Esophagus muscularis mucosa (tissue), 4 donors: ENCODE measurements at regions not wholly inside any gene's neighbourhood (a gene's known extent, or its start where the extent isn't known, plus 50 kb on each side); places are given as distances from the start of the nearest gene placed in this dataset.
"Not testable (repeated sequence)": the region's sequence is repeated elsewhere in the genome, so short reads cannot be mapped to it uniquely, and the experiment has no call there.

ENCODE experiments used
- CTCF ChIP-seq, 3 experiments: fragments of 200-600 bp in 2 of 3; fragments of 450-650 bp in 1 of 3; sonication (generic) in 2 of 3; IDR thresholded peaks; one replicate each; pipeline ENCODE4 v1.5.1; 2017 to 2019; ENCODE audit warnings: antibody characterized with exemption in 3 of 3, mild to moderate bottlenecking in 2 of 3, moderate library complexity in 1 of 3
- EP300 ChIP-seq: sonication (generic); formaldehyde crosslinking; IDR thresholded peaks from one replicate; pipeline ENCODE4 v1.6.1; 2017; ENCODE audit warnings: antibody characterized with exemption
- POLR2A ChIP-seq: fragments of 450-650 bp; IDR thresholded peaks from one replicate; pipeline ENCODE4 v1.6.1; 2017; ENCODE audit warnings: antibody characterized with exemption, moderate library complexity, mild to moderate bottlenecking, low read depth
- POLR2AphosphoS5 ChIP-seq, 2 donors: sonication (generic); formaldehyde crosslinking; IDR thresholded peaks; one replicate each; pipeline ENCODE4 v1.6.1; 2017; ENCODE audit warnings: antibody characterized with exemption in 2 of 2

DNA sequence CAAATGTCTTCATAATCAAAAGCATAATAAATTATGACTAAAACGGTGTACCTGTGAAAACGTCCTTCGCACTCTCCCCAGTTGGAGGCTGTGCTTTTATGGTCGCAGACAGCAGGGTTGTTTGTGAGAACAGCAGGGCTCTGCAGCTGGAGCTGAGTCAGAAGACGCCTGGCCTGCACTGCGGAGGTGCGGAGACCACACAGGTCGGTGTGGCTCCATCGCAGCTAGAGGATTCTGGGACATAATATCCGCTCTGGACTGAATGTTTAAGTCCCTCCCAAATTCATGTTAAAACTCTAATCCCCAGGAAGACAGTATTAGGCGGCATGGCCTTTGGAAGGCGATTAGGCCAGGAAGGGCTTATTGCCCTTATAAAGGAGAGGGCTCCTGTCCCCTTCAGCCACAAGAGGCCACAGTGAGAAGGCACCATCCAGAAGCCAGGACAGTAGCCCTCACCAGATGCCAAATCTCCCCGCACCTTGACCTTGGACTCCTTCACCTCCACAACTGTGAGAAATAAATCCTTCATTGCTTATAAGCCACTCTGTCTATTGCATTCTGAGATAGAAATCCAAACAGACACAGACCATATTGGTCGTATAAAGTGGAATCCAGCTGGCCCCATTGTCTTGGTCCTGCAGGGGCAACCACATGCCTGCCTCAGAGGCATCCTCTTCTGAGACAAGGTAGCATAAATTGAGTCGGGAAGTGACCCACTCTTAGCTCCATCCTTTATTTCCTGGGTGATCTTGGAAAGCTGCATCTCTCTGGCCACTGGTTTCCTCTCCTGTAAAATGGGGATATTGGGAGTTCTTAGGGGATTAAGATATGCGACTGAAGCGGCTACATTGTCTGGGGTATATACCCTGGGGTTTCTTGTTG, 749.7 kb upstream of the TPTE start:
- not testable (repeated sequence) for TF ChIP-seq CTCF (IDR thresholded peaks at IDR 0.05); POLR2A; POLR2AphosphoS5 (IDR thresholded peaks at IDR 0.05); EP300
